GM10266 (cell line): ENCODE measurements at regions not wholly inside any gene's neighbourhood (a gene's known extent, or its start where the extent isn't known, plus 50 kb on each side); places are given as distances from the start of the nearest gene placed in this dataset.

Source experiments
- DNase-seq: peaks from one replicate; pipeline ENCODE4 v3.0.0; 2012; ENCODE audit errors: extremely low spot score
- TF ChIP-seq, protein P1 (sequence below): IDR thresholded peaks from 2 replicates; pipeline ENCODE4 v1.5.1; 2012; ENCODE audit warnings: mild to moderate bottlenecking, low read depth; ENCODE audit not compliant: control insufficient read depth, insufficient read depth; ENCODE audit errors: missing control alignments

DNA sequence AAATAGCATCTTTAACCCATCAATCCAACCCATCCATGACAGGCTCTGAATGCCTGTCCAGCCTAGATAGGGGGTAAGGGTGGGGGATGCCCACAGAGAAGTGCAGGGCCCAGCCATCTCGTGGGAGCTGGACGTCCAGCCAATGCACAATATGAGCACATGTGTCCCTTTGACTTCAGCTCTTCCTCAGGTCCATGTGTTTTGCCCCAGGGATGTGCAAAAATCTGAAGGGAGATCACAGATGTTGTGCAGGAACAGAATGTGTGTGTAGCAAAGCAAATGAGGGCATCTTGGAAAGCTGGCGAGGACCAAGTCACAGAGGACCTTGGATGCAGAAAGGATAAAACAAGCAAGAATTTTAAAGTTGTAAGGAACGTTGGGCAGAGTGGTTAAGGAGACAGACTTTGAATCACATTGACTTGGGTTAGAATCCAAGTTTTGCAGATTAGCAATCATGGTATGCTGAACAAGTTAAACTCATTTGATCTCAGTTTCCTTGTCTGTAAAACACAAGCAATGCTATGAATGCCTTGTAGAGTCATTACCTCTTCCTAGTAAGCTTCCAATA is 104.5 kb downstream of the TTC32 start:
- TF ChIP-seq, protein P1, sequence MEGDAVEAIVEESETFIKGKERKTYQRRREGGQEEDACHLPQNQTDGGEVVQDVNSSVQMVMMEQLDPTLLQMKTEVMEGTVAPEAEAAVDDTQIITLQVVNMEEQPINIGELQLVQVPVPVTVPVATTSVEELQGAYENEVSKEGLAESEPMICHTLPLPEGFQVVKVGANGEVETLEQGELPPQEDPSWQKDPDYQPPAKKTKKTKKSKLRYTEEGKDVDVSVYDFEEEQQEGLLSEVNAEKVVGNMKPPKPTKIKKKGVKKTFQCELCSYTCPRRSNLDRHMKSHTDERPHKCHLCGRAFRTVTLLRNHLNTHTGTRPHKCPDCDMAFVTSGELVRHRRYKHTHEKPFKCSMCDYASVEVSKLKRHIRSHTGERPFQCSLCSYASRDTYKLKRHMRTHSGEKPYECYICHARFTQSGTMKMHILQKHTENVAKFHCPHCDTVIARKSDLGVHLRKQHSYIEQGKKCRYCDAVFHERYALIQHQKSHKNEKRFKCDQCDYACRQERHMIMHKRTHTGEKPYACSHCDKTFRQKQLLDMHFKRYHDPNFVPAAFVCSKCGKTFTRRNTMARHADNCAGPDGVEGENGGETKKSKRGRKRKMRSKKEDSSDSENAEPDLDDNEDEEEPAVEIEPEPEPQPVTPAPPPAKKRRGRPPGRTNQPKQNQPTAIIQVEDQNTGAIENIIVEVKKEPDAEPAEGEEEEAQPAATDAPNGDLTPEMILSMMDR = no peak
- no peak for DNase-seq

- no peak for DNase-seq
- TF ChIP-seq, protein P1 = no peak
Measured at GRCh38 chr2:19796035-19796695, 105.6 kb downstream of the TTC32 start.

DNA sequence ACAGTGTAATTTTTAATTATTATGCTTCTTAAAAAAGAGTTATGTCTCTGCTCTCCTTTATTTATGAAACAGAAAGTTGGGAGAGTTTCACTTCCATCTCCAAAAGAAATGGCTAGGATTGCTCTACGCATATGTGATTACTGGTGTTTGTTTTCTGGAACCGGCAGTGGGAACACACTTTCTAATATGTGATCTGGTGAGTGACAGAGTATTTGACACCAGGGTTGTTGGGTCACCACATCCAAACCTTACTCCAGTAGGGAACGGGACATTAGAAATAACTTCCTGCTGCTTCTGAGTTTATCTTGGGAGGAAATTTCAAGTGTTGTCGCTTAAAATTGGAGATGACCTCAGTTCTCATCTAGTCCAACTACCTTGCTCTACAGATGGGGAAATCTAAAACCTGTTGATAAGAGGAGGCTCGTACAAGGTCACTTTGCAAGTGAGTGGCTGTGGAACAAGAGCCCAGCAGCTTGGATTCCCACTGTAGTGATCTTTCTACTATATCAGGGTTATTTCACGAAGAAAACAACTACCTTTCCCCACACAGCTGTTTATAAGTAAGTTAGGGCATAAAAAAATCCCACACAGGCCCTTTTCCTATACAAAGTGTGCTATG is 108.5 kb downstream of the TTC32 start:
- TF ChIP-seq, protein P1 = no peak

DNA sequence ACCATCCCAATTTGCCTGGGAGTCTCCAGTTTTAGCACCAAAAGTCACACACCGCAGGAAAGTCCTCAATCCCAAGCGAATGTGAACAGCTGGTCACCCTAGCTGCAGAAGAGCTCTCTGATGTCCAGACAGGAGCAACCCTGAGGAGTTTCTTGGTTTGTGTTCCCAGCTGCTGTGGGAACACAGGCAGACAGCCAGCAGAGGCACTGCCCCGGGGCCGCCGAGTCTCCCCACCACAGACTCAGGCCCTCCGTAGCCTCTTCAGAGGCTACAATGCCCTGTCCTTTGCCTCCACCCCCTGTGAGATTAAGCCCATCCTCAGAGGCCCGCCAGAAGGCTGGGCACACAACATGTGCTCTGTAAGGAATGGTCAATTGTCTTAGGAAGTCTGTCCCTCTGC is 111.5 kb downstream of the TTC32 start:
- DNase-seq = no peak
- TF ChIP-seq, protein P1 = no peak

More for the DNA sequence above, 108.5 kb downstream of the TTC32 start:
- DNase-seq = no peak

GRCh38 chr2:19787134-19787533 is 114.6 kb downstream of the TTC32 start:
- TF ChIP-seq, protein P1 = no peak
- no peak for DNase-seq

DNA sequence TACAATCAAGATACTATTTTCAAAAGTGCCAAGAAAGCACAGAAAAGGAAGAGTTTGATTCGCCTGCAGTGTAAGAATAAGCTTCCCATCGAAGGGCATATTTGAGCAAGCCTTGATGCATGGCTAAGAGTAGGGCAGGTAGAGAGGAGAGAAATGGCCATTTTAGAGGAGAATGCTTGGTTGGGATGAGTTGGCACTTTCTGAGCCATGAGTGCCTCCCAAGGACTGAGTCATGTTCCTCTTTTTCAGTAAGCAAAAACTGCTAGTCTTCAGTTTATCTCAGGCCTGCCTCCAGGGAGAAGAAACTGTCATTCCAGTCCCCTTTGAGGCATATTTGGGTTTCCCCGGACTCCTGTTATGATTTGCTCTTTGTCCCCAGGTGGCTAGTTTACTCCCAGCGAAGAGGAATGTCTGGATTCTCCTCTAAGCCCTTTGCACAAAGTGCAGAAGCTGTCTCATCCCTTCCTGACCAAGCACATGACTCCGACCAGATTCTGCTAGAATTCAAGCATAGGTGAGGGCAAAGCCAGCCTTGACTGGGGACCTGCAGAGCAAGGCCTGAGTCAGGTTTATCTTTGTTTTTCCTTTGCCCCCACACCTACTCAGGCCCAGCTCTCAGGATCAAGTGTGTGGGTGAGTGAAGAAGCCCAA is 115.2 kb downstream of the TTC32 start:
- DNase-seq = no peak
- TF ChIP-seq, protein P1 = no peak

- DNase-seq = no peak
- TF ChIP-seq, protein P1 = no peak
Measured at GRCh38 chr2:19785867-19786266, 115.9 kb downstream of the TTC32 start.
